ENCODE measurements at regions not wholly inside any gene's neighbourhood (a gene's known extent, or its start where the extent isn't known, plus 50 kb on each side); places are given as distances from the start of the nearest gene placed in this dataset.

DNA sequence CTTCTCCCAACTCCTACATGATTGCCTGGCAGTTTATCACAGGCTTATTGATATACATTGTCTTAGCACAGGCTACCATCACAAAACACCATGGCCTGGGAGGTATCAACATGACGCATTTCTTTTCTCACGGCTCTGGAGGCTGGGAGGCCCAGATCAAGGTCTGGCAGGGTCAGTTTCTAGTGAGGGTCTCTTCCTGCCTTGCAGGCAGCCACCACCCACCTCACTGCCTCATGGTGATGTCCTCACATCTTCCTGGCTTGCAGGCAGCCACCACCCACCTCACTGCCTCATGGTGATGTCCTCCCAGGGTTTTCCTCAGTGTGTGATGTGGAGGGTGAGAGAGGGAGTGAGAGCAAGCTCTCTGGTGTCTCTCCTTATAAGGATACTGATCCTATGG lies 599.3 kb upstream of the MKI67 start:
- TF ChIP-seq EZH2phosphoT487 (IDR thresholded peaks at IDR 0.05; ENCODE audit: low read depth): no peak
- TF ChIP-seq, protein P1, sequence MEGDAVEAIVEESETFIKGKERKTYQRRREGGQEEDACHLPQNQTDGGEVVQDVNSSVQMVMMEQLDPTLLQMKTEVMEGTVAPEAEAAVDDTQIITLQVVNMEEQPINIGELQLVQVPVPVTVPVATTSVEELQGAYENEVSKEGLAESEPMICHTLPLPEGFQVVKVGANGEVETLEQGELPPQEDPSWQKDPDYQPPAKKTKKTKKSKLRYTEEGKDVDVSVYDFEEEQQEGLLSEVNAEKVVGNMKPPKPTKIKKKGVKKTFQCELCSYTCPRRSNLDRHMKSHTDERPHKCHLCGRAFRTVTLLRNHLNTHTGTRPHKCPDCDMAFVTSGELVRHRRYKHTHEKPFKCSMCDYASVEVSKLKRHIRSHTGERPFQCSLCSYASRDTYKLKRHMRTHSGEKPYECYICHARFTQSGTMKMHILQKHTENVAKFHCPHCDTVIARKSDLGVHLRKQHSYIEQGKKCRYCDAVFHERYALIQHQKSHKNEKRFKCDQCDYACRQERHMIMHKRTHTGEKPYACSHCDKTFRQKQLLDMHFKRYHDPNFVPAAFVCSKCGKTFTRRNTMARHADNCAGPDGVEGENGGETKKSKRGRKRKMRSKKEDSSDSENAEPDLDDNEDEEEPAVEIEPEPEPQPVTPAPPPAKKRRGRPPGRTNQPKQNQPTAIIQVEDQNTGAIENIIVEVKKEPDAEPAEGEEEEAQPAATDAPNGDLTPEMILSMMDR (IDR thresholded peaks at IDR 0.05; ENCODE audit: low read depth, low read length): no peak
- Histone ChIP-seq H3K36me3 (replicated peaks; ENCODE audit: low read depth, low read length) (no peaks in the 10 kb centered on the region), H3K4me1 (ENCODE audit: low read length) (no peaks in the 10 kb centered on the region), H3K4me2 (ENCODE audit: low read length) (no peak overlapping the region), H3K4me3 (ENCODE audit: low read length) (no peak overlapping the region), H3K9me3 (ENCODE audit: insufficient read depth, low read length) (no peaks in the 10 kb centered on the region), H3K79me2 (ENCODE audit: low read length) (no peaks in the 10 kb centered on the region), H3K9ac (ENCODE audit: low read length) (no peak overlapping the region), H3K27me3 (ENCODE audit: low read depth, low read length) (no peaks in the 10 kb centered on the region), H3K27ac (ENCODE audit: low read length) (no peak overlapping the region), H4K20me1 (ENCODE audit: insufficient read depth, low read length) (no peaks in the 10 kb centered on the region), H2AFZ (ENCODE audit: low read depth, low read length) (no peak overlapping the region)

DNA sequence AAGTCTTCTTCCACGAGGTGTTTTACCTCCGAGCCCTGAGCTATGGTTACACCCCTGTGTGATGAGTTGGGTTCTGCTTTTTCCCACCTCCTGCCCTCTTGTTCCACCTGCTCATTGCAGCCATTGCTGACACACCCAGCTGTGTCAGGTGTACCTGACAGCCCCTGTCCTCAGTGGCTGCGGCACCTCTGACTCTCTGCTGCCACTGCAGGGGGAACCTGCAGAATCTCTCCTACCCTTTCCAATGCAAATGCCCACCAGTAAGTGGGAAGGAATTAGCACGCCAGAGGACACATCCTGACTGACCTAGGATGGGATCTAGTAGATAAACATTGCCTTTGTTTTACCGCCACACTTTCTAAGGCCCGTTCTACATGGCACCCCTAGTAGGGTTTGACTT lies 600.9 kb upstream of the MKI67 start:
- Histone ChIP-seq H3K4me3 (ENCODE audit: low read length) (no peak overlapping the region), H4K20me1 (ENCODE audit: insufficient read depth, low read length) (no peaks in the 10 kb centered on the region), H3K36me3 (replicated peaks; ENCODE audit: low read depth, low read length) (no peaks in the 10 kb centered on the region), H3K4me1 (ENCODE audit: low read length) (no peaks in the 10 kb centered on the region), H3K27me3 (ENCODE audit: low read depth, low read length) (no peaks in the 10 kb centered on the region), H3K27ac (ENCODE audit: low read length) (no peak overlapping the region), H3K79me2 (ENCODE audit: low read length) (no peaks in the 10 kb centered on the region), H3K4me2 (ENCODE audit: low read length) (no peak overlapping the region), H3K9me3 (ENCODE audit: insufficient read depth, low read length) (no peaks in the 10 kb centered on the region), H2AFZ (ENCODE audit: low read depth, low read length) (no peak overlapping the region), H3K9ac (ENCODE audit: low read length) (no peak overlapping the region)
- TF ChIP-seq, protein P1 (IDR thresholded peaks at IDR 0.05; ENCODE audit: low read depth, low read length): no peak
- no peak for TF ChIP-seq EZH2phosphoT487 (IDR thresholded peaks at IDR 0.05; ENCODE audit: low read depth)

DNA sequence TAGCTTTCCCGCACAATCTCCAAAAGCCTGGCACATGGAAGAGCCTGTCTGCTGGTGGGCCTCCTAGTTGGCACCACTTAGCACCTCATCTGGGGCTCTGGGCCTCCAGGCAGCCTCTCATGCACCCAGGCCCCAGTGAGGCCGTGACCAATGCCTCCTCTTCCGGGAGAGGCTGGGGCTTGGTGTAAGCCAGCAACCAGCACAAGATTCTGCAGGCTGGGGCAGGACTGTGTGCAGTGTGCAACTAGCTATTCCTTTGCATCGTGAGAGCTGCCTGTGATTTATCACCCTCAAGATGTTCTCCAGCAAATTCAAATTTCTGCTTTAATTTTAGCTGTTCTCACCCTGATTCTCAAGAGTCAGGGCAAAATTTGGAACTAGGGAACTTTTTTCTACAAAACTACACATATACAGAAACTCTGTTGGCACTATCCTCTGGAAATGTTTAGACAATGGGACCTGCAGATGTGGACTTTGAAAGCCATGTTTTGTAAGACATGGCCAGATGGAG lies 603.7 kb upstream of the MKI67 start:
- Histone ChIP-seq H3K4me1 (ENCODE audit: low read length) (no peaks in the 10 kb centered on the region), H2AFZ (ENCODE audit: low read depth, low read length) (no peak overlapping the region), H3K9me3 (ENCODE audit: insufficient read depth, low read length) (no peaks in the 10 kb centered on the region), H3K27me3 (ENCODE audit: low read depth, low read length) (no peaks in the 10 kb centered on the region), H4K20me1 (ENCODE audit: insufficient read depth, low read length) (no peaks in the 10 kb centered on the region), H3K4me3 (ENCODE audit: low read length) (no peak overlapping the region), H3K27ac (ENCODE audit: low read length) (no peak overlapping the region), H3K9ac (ENCODE audit: low read length) (no peak overlapping the region), H3K36me3 (replicated peaks; ENCODE audit: low read depth, low read length) (no peaks in the 10 kb centered on the region), H3K4me2 (ENCODE audit: low read length) (no peak overlapping the region), H3K79me2 (ENCODE audit: low read length) (no peaks in the 10 kb centered on the region)
- TF ChIP-seq, protein P1 (IDR thresholded peaks at IDR 0.05; ENCODE audit: low read depth, low read length): no peak
- TF ChIP-seq EZH2phosphoT487 (IDR thresholded peaks at IDR 0.05; ENCODE audit: low read depth): no peak

DNA sequence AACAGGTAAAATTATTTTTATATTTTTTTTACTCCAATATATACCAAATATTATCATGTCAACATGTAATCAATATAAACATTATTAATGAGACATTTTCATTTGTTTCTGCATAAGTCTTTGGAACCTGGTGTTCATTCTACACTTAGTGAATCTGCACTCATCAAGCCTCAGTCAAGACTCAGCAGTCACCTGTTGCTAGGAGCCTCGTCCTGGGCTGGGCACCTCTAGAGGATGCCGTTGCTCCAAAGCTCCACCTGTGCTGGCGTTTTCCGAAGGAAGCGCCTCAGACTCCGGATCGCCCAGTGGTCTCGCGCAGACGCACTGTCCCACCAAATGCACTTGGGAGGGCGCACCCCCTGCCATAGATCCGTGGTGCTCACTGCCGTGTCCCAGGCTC lies 604.7 kb upstream of the MKI67 start:
- no peak overlapping the region for H2AFZ ChIP-seq (ENCODE audit: low read depth, low read length)

More for the DNA sequence above, 604.7 kb upstream of the MKI67 start:
- H3K79me2 ChIP-seq (ENCODE audit: low read length): no peaks in the 10 kb centered on the region
- H3K27me3 ChIP-seq (ENCODE audit: low read depth, low read length): no peaks in the 10 kb centered on the region
- H3K4me3 ChIP-seq (ENCODE audit: low read length): no peak overlapping the region
- H3K27ac ChIP-seq (ENCODE audit: low read length): no peak overlapping the region
- no peaks in the 10 kb centered on the region for H3K36me3 ChIP-seq (replicated peaks; ENCODE audit: low read depth, low read length)
- H4K20me1 ChIP-seq (ENCODE audit: insufficient read depth, low read length): no peaks in the 10 kb centered on the region
- H3K9ac ChIP-seq (ENCODE audit: low read length): no peak overlapping the region
- H3K4me1 ChIP-seq (ENCODE audit: low read length): no peaks in the 10 kb centered on the region
- TF ChIP-seq, protein P1 (IDR thresholded peaks at IDR 0.05; ENCODE audit: low read depth, low read length): no peak
- H3K4me2 ChIP-seq (ENCODE audit: low read length): no peak overlapping the region
- no peaks in the 10 kb centered on the region for H3K9me3 ChIP-seq (ENCODE audit: insufficient read depth, low read length)

Measured in OCI-LY3 (cell line).